ENCODE measurements at regions not wholly inside any gene's neighbourhood (a gene's known extent, or its start where the extent isn't known, plus 50 kb on each side); places are given as distances from the start of the nearest gene placed in this dataset.
"Not testable (repeated sequence)": the region's sequence is repeated elsewhere in the genome, so short reads cannot be mapped to it uniquely, and the experiment has no call there.

GRCh38 chr10:62606551-62606950, 198.0 kb upstream of the ADO start:
- H3K4me3 ChIP-seq; H4K20me1 ChIP-seq (replicated peaks; ENCODE audit: insufficient read depth); H3K79me2 ChIP-seq (replicated peaks; ENCODE audit: insufficient read depth); H3K4me3 Mint-ChIP-seq; H3K27ac ChIP-seq (ENCODE audit: low read depth); H3K36me3 ChIP-seq (ENCODE audit: insufficient read depth); H2AFZ ChIP-seq; H3F3A ChIP-seq (replicated peaks; ENCODE audit: low read depth); H3K4me1 ChIP-seq (ENCODE audit: insufficient read depth); H3K4me2 ChIP-seq; H3K27me3 Mint-ChIP-seq (ENCODE audit: insufficient read depth, low read depth, poor library complexity); H3K36me3 Mint-ChIP-seq (ENCODE audit: low read depth); H3K4me1 Mint-ChIP-seq; H3K9me2 ChIP-seq (ENCODE audit: insufficient read depth); H3K27me3 ChIP-seq (ENCODE audit: insufficient read depth); ATAC-seq; DNase-seq (ENCODE audit: low spot score); H3K27ac Mint-ChIP-seq: not testable (repeated sequence)
- peaks cover 11% of the 10 kb centered on the region; the same call in 2 of the 3 replicates for H3K9me3 Mint-ChIP-seq

- H3K4me3 Mint-ChIP-seq = peak overlapping the region; percentile 52; the same call in 2 of the 3 replicates
- Histone ChIP-seq H2AFZ (peak overlapping the region; percentile 30; the same call in 1 of the 2 replicates), H3K4me3 (peak overlapping the region; percentile 55), H3K4me2 (peak overlapping the region; percentile 44; the same call in 1 of the 2 replicates)
- H3K4me1 Mint-ChIP-seq; H3K27ac ChIP-seq (ENCODE audit: low read depth); H3F3A ChIP-seq (replicated peaks; ENCODE audit: low read depth); H4K20me1 ChIP-seq (replicated peaks; ENCODE audit: insufficient read depth); H3K36me3 Mint-ChIP-seq (ENCODE audit: low read depth); H3K27me3 ChIP-seq (ENCODE audit: insufficient read depth); H3K79me2 ChIP-seq (replicated peaks; ENCODE audit: insufficient read depth); H3K9me2 ChIP-seq (ENCODE audit: insufficient read depth); H3K4me1 ChIP-seq (ENCODE audit: insufficient read depth); H3K36me3 ChIP-seq (ENCODE audit: insufficient read depth); H3K9me3 Mint-ChIP-seq; H3K27ac Mint-ChIP-seq; H3K27me3 Mint-ChIP-seq (ENCODE audit: insufficient read depth, low read depth, poor library complexity): not testable (repeated sequence)
- DNase-seq (ENCODE audit: low spot score) = peak; percentile 55
- peak; percentile 79 for ATAC-seq
Measured at GRCh38 chr10:62608189-62608875, 196.2 kb upstream of the ADO start.

GRCh38 chr10:62610649-62611229, 193.8 kb upstream of the ADO start:
- H3K79me2 ChIP-seq (replicated peaks; ENCODE audit: insufficient read depth) = no peaks in the 10 kb centered on the region
- peak; percentile 87 for DNase-seq (ENCODE audit: low spot score)
- no peaks in the 10 kb centered on the region for H3F3A ChIP-seq (replicated peaks; ENCODE audit: low read depth)
- H3K36me3 ChIP-seq (ENCODE audit: insufficient read depth) = no peaks in the 10 kb centered on the region
- H3K9me3 Mint-ChIP-seq = peaks cover 3% of the 10 kb centered on the region; the same call in 1 of the 3 replicates
- H3K27me3 ChIP-seq (ENCODE audit: insufficient read depth) = no peaks in the 10 kb centered on the region
- no peak overlapping the region for H2AFZ ChIP-seq
- no peak overlapping the region for H3K4me3 ChIP-seq
- H3K4me3 Mint-ChIP-seq = no peak overlapping the region
- peak; percentile 79 to 94 for TF ChIP-seq CTCF (conservative IDR thresholded peaks at IDR 0.05; ENCODE audit: low read depth in 2 of 2)
- no peak for TF ChIP-seq ETS1 (IDR thresholded peaks at IDR 0.05)
- TF ChIP-seq EZH2 (IDR thresholded peaks at IDR 0.05; ENCODE audit: low read depth, unreplicated experiment) = no peak
- no peak for TF ChIP-seq NANOG (IDR thresholded peaks at IDR 0.05; ENCODE audit: borderline replicate concordance)
- TF ChIP-seq POLR2AphosphoS5 (IDR thresholded peaks at IDR 0.05; ENCODE audit: low read depth) = no peak
- no peak for TF ChIP-seq REST (IDR thresholded peaks at IDR 0.05; ENCODE audit: unreplicated experiment)
- no peak for TF ChIP-seq STAT1 (IDR thresholded peaks at IDR 0.05; ENCODE audit: unreplicated experiment)
- no peak overlapping the region for H3K27ac ChIP-seq (ENCODE audit: low read depth)
- no peaks in the 10 kb centered on the region for H3K9me2 ChIP-seq (ENCODE audit: insufficient read depth)
- H3K36me3 Mint-ChIP-seq (ENCODE audit: low read depth) = peaks cover 2% of the 10 kb centered on the region; the same call in 1 of the 3 replicates
- no peak overlapping the region for H3K4me2 ChIP-seq
- H3K4me1 Mint-ChIP-seq = peaks cover 6% of the 10 kb centered on the region; the same call in 1 of the 3 replicates
- H4K20me1 ChIP-seq (replicated peaks; ENCODE audit: insufficient read depth) = no peaks in the 10 kb centered on the region
- no peak overlapping the region for H3K27ac Mint-ChIP-seq
- peaks cover 3% of the 10 kb centered on the region for H3K27me3 Mint-ChIP-seq (ENCODE audit: insufficient read depth, low read depth, poor library complexity)
- ATAC-seq = peak; percentile 99
- no peaks in the 10 kb centered on the region for H3K4me1 ChIP-seq (ENCODE audit: insufficient read depth)
